ENCODE measurements at regions not wholly inside any gene's neighbourhood (a gene's known extent, or its start where the extent isn't known, plus 50 kb on each side); places are given as distances from the start of the nearest gene placed in this dataset.

- TF ChIP-seq ZNF8 (CRISPR knock-in tag; IDR thresholded peaks at IDR 0.05) (no peak), TOX (CRISPR knock-in tag; IDR thresholded peaks at IDR 0.05; ENCODE audit: borderline replicate concordance) (no peak), BACH2 (CRISPR knock-in tag; IDR thresholded peaks at IDR 0.05; ENCODE audit: borderline replicate concordance) (no peak)
- TF ChIP-seq, protein P1, sequence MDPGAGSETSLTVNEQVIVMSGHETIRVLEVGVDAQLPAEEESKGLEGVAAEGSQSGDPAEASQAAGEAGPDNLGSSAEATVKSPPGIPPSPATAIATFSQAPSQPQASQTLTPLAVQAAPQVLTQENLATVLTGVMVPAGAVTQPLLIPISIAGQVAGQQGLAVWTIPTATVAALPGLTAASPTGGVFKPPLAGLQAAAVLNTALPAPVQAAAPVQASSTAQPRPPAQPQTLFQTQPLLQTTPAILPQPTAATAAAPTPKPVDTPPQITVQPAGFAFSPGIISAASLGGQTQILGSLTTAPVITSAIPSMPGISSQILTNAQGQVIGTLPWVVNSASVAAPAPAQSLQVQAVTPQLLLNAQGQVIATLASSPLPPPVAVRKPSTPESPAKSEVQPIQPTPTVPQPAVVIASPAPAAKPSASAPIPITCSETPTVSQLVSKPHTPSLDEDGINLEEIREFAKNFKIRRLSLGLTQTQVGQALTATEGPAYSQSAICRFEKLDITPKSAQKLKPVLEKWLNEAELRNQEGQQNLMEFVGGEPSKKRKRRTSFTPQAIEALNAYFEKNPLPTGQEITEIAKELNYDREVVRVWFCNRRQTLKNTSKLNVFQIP (CRISPR knock-in tag; IDR thresholded peaks at IDR 0.05; ENCODE audit: borderline replicate concordance, low read depth), result no peak
These were observed 662.2 kb downstream of the XIRP2 start (continued) for GRCh38 chr2:167550448-167550847.

GRCh38 chr2:167548396-167548795 lies 660.1 kb downstream of the XIRP2 start:
- ATAC-seq, result no peak
- TF ChIP-seq CSDC2 (CRISPR knock-in tag; IDR thresholded peaks at IDR 0.05), result no peak
- TF ChIP-seq OSR1 (CRISPR knock-in tag; IDR thresholded peaks at IDR 0.05), result no peak
- TF ChIP-seq ZNF8 (CRISPR knock-in tag; IDR thresholded peaks at IDR 0.05), result no peak
- no peak for TF ChIP-seq TSHZ2 (CRISPR knock-in tag; IDR thresholded peaks at IDR 0.05)
- TF ChIP-seq CSRNP3 (CRISPR knock-in tag; IDR thresholded peaks at IDR 0.05), result no peak
- TF ChIP-seq ZFP30 (CRISPR knock-in tag; IDR thresholded peaks at IDR 0.05), result no peak
- TF ChIP-seq, protein P2, sequence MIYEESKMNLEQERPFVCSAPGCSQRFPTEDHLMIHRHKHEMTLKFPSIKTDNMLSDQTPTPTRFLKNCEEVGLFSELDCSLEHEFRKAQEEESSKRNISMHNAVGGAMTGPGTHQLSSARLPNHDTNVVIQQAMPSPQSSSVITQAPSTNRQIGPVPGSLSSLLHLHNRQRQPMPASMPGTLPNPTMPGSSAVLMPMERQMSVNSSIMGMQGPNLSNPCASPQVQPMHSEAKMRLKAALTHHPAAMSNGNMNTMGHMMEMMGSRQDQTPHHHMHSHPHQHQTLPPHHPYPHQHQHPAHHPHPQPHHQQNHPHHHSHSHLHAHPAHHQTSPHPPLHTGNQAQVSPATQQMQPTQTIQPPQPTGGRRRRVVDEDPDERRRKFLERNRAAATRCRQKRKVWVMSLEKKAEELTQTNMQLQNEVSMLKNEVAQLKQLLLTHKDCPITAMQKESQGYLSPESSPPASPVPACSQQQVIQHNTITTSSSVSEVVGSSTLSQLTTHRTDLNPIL (CRISPR knock-in tag; IDR thresholded peaks at IDR 0.05; ENCODE audit: low read depth), result no peak
- no peak for TF ChIP-seq TCF4 (CRISPR knock-in tag; IDR thresholded peaks at IDR 0.05; ENCODE audit: borderline replicate concordance)
- no peak for TF ChIP-seq RARB (CRISPR knock-in tag; IDR thresholded peaks at IDR 0.05)
- no peak for TF ChIP-seq BACH2 (CRISPR knock-in tag; IDR thresholded peaks at IDR 0.05; ENCODE audit: borderline replicate concordance)

DNA sequence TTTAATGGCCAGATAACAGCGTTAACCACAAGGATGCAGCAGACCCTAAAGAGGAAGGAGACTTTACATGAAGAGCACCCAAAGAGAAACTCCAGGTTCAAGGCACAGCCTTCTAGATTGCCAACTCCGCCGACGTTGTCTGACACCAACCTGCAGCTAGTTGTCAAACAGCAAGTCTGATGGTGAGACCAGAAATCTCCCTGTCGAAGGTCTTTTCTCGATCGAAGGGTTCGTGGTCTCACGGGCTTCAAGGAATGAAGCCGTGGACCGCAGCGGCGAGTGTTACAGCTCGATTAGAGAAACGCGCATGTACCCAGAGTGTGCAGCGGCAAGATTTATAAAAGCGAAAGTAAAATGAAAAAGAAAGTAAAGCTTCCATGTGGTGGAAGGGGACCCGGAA lies 656.3 kb downstream of the XIRP2 start:
- TF ChIP-seq CSDC2 (CRISPR knock-in tag; IDR thresholded peaks at IDR 0.05), result no peak
- TF ChIP-seq PATZ1 (CRISPR knock-in tag; IDR thresholded peaks at IDR 0.05; ENCODE audit: borderline replicate concordance), result no peak
- TF ChIP-seq ESRRG (CRISPR knock-in tag; IDR thresholded peaks at IDR 0.05), result no peak
- ATAC-seq, result no peak

DNA sequence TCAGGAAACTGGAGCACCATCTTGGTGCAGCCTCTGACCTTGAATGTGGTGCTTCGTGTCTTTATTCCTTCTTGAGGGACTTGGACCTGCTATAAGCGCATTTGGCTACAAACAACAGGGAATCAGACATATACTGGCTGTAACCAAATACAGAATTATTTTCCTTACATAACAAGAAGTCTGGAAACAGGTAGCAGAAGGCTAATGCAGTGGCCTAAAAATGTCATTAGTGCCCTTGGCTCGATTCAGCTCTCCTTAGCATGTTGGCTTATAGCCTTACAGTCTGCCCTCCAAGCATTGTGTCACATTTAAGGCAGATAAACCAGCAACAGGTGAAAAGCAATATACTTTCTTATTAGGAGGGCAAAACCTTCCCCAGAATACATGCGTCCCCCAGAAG lies 655.4 kb downstream of the XIRP2 start:
- ATAC-seq, result no peak

More for the DNA sequence above, 655.4 kb downstream of the XIRP2 start:
- TF ChIP-seq BACH2 (CRISPR knock-in tag; IDR thresholded peaks at IDR 0.05; ENCODE audit: borderline replicate concordance) (no peak), PATZ1 (CRISPR knock-in tag; IDR thresholded peaks at IDR 0.05; ENCODE audit: borderline replicate concordance) (no peak), ZC3H10 (CRISPR knock-in tag; IDR thresholded peaks at IDR 0.05) (no peak), PPARA (CRISPR knock-in tag; IDR thresholded peaks at IDR 0.05; ENCODE audit: borderline replicate concordance) (no peak), ZFP30 (CRISPR knock-in tag; IDR thresholded peaks at IDR 0.05) (no peak), TCF4 (CRISPR knock-in tag; IDR thresholded peaks at IDR 0.05; ENCODE audit: borderline replicate concordance) (no peak), TSHZ2 (CRISPR knock-in tag; IDR thresholded peaks at IDR 0.05) (no peak)
- TF ChIP-seq, protein P1 (CRISPR knock-in tag; IDR thresholded peaks at IDR 0.05; ENCODE audit: borderline replicate concordance, low read depth), result no peak
- TF ChIP-seq, protein P2 (CRISPR knock-in tag; IDR thresholded peaks at IDR 0.05; ENCODE audit: low read depth), result no peak

All from SK-N-SH treated with all-trans-retinoic acid at 6 μM for 48 hours (cell line).